NCI-H2029 treated with DMSO at 0.1 percent for 48 hours (cell line): ENCODE measurements at regions not wholly inside any gene's neighbourhood (a gene's known extent, or its start where the extent isn't known, plus 50 kb on each side); places are given as distances from the start of the nearest gene placed in this dataset.

Experiments used
- DNase-seq: peaks from one replicate; lab custom pipeline; 2025; lab: John Stamatoyannopoulos, UW

DNA sequence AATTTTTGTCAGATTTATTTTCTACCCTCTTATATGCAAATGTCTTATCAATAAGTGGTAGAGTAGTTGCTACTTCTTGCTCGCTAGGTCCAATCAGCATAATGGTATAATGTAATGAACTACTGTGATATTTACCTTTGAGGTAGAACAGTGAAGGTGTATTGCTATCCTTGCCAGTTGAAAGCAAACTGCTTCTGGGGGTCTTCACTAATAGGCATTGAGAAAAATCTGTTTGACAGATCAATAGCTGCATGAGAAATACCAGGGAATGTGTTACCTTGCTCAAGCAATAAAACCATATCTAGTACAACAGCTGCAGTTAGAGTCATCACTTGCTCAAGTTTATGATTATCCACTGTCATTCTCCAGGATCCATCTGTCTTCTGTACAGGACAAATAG, 50.1 kb upstream of the EFEMP1 start:
- DNase-seq, result no peak

DNA sequence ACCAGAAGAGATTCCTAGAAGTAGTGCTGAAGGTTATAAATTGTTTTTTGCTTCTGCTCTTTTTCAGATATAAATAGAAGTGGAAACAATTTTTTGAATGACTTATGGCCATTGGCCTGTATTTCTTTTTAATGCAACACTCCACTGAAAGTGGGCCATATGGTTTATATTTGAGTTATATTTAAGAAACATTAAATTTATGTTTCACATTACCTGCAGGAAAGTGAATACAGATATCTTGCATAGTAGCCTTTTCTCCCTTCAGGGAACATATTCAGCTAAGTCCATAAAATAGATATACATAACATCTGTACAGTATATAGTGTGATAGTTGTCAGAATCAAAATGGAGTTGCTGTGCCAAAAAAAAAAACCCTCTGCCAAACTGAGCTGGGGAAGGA, 53.1 kb upstream of the EFEMP1 start:
- DNase-seq, result no peak

GRCh38 chr2:55985406-55985805, 61.8 kb upstream of the EFEMP1 start:
- no peak for DNase-seq

DNA sequence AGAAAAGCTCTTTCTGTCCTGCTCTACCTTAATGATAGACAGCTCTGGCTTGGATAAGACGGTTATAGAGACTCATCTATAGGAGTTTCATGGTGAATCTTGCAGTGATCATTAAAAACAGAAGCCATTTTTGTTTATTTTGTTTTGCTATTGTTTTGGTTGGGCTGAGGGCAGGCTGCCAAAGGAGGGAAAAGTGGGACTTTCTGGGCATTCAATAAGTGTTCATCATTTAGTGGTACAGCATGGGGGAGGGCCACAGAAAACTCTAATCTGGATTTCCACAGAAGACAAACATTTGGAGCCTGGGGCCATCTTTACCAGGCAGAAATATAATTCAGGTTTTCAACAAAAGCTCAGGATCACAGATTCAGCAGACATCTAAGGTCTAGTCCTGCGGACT, 62.4 kb upstream of the EFEMP1 start:
- no peak for DNase-seq

DNA sequence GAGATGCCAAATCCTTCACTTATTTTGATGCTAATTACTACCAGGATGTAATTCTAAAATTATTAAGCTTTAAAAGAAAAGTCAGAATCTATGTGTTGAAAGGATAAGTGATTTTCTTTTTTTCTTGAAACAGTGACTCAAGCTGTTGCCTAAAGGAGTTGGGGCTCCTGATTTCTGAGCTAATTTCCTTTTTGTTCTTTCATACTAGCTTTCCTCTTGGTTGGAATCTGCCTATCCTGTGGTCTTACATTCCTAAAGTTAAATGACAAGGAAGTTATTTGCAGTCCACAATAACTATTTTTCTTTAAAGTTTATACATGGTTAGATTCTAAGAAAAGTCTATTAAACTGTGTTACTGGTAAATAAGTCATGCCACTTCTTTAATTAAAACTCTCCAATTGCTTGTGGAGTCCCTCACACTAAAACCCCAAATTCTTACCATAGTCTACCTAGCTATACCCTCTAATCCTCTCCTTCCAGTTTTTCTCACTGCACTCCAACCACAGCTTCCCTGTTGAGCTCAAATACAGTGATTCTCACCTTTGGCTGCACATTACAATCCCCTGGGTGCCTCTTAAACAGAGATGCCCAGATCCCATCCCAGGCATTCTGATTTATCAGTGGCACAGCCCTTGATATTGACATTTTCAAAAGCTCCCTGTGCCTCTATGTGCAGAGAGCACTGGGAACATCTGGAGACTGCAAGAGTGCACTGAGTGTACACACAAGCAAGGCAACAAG, 63.3 kb upstream of the EFEMP1 start:
- DNase-seq, result no peak

DNA sequence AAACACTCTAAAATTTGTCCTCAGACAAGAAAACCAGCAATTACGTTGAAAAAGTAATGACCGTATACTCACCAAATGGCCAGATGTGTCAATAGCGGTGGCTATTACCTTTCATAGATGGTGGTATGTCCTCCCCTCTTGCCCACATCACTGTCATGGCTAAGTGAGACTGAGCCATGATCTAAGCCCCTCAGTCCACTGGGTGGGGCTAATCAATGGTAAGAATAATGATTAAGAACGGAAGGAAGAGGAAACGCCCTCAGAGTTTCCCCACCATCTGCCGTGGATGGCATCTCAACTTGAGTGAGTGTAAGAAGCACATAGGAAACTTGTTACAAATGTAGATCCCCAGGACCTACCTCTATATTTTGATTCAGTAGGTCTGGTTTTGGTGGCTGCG, 65.8 kb upstream of the EFEMP1 start:
- DNase-seq, result no peak

- no peak for DNase-seq
Measured at GRCh38 chr2:55992455-55992854, 68.9 kb upstream of the EFEMP1 start.

GRCh38 chr2:55993685-55994084, 70.1 kb upstream of the EFEMP1 start:
- no peak for DNase-seq

DNA sequence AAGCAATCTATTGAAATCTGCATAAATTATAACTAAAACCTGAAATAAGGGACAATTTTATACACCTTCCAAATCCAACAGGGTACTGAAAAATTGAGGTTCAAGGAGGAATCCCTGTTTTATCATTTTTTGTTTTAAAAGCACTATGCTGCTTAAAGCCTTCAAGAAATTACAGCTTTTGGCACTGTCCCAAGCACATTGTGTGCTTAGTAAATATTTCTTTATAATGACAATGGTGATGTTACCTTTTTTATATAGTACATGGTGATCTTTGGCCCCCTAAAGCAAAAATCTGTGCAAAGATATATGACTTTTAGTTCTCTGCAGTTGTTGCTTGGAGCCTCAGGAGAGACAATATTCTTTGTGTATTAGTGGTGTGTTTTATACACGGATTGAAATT, 71.6 kb upstream of the EFEMP1 start:
- DNase-seq, result no peak

GRCh38 chr2:55995902-55996301, 72.3 kb upstream of the EFEMP1 start:
- DNase-seq, result no peak

DNA sequence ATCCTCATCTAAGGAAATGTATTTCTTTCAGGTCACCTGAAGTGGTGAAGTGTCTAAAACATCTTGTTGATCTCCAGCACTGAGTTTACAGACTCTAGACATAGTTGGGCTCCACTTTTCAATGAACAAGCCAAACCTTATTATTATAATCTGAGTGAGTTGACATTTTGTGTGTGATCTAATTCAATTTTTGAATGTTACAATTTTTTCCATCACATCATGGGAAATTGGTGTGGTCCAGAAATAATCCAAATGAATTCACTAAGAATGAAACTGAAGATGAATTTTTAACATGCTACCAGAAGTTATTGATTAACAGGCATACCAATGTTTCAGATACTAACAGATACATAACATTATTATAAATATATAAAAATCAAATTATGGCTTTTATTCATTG, 75.6 kb upstream of the EFEMP1 start:
- no peak for DNase-seq

- no peak for DNase-seq
Measured at GRCh38 chr2:55999790-56000189, 76.2 kb upstream of the EFEMP1 start.

GRCh38 chr2:56001947-56002346, 78.4 kb upstream of the EFEMP1 start:
- DNase-seq, result no peak

DNA sequence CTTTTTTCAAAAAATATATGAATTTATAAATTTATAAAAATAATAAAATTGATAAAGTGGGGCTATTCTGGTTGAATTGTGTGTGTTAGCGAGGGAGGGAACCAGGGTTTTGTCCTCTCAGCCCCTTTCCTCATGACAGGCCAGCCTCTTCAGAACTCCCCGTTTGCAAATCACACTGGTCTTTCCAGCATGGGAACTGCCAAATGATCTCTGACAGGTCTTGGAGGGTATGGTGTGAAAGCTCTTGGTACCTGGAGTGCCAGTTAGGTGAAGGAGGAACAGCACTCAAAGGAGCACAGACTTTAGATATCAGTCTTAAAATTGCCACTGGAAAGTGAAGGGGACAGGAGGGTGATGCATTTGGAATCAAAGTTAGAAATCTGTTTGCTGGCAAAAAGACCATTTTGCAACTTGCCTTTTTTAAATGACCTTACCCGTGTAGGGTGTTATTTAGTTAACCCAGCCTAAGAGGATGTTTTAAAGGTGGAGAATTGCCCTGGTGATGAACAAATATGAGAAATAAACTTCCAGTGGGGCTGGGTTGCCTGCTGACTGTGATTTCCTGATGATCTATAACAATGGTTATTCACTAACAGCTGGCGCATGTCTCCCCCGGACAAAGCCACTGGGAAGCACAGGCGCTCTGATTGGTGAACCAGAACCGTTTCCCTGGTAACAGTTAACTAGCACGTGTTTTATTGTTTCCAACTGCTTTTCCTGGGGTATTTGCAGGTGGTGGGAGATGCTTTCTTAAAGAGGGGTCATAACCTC, 85.3 kb upstream of the EFEMP1 start:
- peak; percentile 59 for DNase-seq

DNA sequence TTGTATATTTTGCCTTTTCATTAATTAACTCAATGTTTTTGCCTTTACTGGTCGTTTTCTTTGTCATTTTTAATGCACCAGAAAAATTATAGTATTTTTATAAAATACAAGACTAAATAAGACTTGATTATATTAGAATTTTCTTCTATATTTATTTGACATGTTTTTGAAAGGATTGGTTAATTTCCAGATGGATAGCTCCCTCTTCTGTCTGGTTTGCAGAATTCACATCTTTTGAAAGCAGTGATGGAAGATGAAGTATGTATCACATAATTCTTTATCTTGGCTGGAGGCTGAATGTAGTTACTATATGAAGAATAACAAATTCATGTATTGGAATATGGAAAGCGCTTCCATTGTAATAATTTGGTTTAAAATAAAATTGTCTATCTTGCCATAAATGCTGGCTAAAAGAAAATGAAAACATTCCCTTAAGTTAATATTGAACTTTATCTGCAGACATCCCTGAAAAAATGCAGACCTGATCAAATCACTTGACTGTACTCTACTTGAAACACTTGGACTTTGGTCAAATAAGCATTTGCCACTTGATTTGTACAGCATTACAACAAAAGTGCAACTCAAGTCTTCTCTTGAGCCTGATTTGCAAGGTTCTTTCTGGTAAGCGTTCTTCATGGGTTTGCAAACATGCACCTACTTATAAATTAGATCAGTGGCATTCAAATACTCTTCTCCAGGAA, 86.3 kb upstream of the EFEMP1 start:
- DNase-seq, result peak; percentile 32

DNA sequence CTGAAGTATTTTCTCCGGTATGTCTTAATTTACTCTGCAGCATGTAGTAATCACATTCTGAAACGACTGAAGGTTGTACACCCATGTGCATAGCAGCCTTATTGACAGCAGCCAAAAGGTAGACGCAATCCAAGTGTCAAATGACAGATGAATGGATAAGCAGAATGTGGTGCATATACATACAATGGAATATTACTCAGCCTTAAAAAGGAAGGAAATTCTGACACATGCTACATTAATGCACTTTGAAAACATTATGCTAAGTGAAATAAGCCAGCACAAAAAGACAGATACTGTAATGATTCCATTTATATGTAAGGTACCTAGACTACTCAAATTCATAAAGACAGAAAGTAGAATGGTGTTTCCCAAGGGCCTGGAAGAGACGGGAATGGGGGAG, 88.0 kb upstream of the EFEMP1 start:
- DNase-seq, result no peak

- no peak for DNase-seq
Measured at GRCh38 chr2:56012221-56012765, 88.7 kb upstream of the EFEMP1 start.

- DNase-seq, result no peak
Measured at GRCh38 chr2:56013475-56013874, 89.9 kb upstream of the EFEMP1 start.

GRCh38 chr2:56014046-56014730, 90.6 kb upstream of the EFEMP1 start:
- no peak for DNase-seq

DNA sequence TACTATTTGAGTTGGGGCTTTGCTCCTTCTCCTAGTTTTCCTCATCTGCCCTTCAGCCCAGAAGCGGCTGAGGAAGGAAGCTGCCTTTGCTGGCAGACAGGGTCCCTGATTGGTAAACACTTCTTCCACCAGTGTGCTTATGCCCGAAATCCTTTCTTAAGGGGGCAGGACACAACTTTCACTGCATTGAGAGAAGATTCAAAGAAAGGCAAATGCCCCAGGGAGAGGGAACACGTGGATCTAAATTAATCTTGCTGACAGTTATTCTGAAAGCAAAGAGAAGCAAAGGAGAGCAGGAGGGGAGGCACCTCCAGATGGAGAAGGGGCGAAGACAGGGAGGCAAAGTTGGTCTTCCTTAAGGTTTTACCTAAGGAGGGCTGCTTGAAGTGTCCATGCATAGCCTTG, 92.1 kb upstream of the EFEMP1 start:
- no peak for DNase-seq

- DNase-seq, result no peak
Measured at GRCh38 chr2:56017784-56018183, 94.2 kb upstream of the EFEMP1 start.

DNA sequence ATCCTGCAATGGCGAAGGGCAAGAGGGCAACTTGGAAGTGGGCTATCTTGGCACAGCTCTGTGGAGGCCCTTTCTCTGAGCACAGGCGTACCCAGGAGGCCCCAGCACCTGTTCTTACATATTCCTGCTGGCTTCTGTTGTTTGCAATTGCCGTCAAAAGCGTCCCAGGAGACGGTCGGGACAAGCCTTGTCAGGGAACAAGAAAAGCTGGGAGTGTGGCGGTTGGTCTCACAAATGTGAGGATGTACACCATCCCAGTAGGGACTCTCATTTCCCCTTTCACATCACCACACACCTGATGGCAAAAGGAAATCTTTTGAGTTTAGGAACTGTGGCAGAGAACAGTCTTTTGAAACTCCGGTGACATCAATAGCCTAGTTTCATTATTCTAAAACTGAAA, 94.7 kb upstream of the EFEMP1 start:
- DNase-seq, result no peak
